ENCODE measurements at regions not wholly inside any gene's neighbourhood (a gene's known extent, or its start where the extent isn't known, plus 50 kb on each side); places are given as distances from the start of the nearest gene placed in this dataset.

DNA sequence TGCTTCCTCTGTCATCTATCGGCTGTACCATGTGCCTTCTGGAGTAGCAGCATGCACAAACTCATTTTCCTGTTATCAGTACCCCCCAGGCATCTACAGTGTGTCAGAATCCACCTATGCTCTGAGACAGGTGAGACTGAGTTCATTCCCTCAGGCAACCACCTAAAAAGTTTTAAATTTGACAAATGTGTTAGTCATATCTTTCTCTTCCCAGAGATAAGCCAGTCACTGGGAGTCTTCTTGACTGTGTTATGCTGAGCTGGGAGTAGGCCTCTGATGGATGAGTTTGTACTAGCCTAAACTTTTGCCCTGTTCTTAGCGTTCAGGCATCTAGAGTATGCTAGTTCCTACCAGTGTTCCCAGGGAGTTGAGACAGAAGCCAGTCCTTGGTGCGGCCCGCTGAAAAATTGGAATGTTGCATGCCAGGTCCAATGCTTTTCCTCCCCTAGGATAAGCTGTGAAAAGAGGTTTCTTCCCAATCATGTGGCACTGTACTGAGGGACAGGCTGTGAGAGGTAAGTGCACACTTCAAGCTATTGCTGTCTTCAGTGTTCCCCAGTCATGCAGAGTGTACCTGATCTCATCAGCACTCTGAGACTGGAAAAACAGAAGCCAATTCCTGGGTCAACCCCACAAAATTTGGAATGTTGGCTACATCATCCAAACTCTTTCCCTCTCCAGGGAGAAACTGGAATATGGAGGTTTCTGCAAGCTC is 1202.3 kb downstream of the NCAM2 start:
- no peak for DNase-seq
- Histone ChIP-seq H3K9me2 (no peaks in the 10 kb centered on the region), H3K9ac (no peak overlapping the region), H3K79me2 (ENCODE audit: insufficient read depth) (no peaks in the 10 kb centered on the region), H3K4me1 (ENCODE audit: control insufficient read depth in 1 of 2, insufficient read depth in 2 of 2, low read depth in 1 of 2, low read length in 1 of 2) (no peaks in the 10 kb centered on the region; a peak in 1 of 4 replicates), H2AFZ (ENCODE audit: low read depth) (no peak overlapping the region), H3F3A (replicated peaks; ENCODE audit: insufficient read depth) (no peaks in the 10 kb centered on the region), H3K27me3 (ENCODE audit: insufficient read depth) (no peaks in the 10 kb centered on the region), H3K27ac (ENCODE audit: low read depth in 2 of 2, low read length in 1 of 2) (no peak overlapping the region), H3K4me2 (no peak overlapping the region), H3K4me3 (ENCODE audit: low read depth in 2 of 2, low read length in 1 of 2) (no peak overlapping the region), H3K36me3 (replicated peaks in 1 of 2; ENCODE audit: control insufficient read depth in 1 of 2, insufficient read depth in 2 of 2, low read length in 1 of 2) (no peaks in the 10 kb centered on the region), H4K20me1 (ENCODE audit: insufficient read depth) (no peaks in the 10 kb centered on the region), H3K9me3 (peaks cover 8% of the 10 kb centered on the region; the same call in 1 of the 2 replicates)
- TF ChIP-seq MEF2A (IDR thresholded peaks at IDR 0.05; ENCODE audit: borderline replicate concordance, low read depth) (no peak), ZBTB33 (IDR thresholded peaks at IDR 0.05; ENCODE audit: borderline replicate concordance, low read depth) (no peak), SMC3 (IDR thresholded peaks at IDR 0.05; ENCODE audit: low read depth, low read length) (no peak), EZH2phosphoT487 (IDR thresholded peaks at IDR 0.05; ENCODE audit: borderline replicate concordance, low read depth) (no peak), FOXJ3 (CRISPR knock-in tag; IDR thresholded peaks at IDR 0.05) (no peak), TEAD4 (IDR thresholded peaks at IDR 0.05; ENCODE audit: borderline replicate concordance, insufficient read depth) (no peak), FOXM1 (IDR thresholded peaks at IDR 0.05; ENCODE audit: low read depth) (no peak), CTCF (IDR thresholded peaks at IDR 0.05) (no peak), MAX (IDR thresholded peaks at IDR 0.05; ENCODE audit: low read depth) (no peak), TAF1 (IDR thresholded peaks at IDR 0.05; ENCODE audit: borderline replicate concordance, low read depth, low read length) (no peak)
- TF ChIP-seq, protein P1, sequence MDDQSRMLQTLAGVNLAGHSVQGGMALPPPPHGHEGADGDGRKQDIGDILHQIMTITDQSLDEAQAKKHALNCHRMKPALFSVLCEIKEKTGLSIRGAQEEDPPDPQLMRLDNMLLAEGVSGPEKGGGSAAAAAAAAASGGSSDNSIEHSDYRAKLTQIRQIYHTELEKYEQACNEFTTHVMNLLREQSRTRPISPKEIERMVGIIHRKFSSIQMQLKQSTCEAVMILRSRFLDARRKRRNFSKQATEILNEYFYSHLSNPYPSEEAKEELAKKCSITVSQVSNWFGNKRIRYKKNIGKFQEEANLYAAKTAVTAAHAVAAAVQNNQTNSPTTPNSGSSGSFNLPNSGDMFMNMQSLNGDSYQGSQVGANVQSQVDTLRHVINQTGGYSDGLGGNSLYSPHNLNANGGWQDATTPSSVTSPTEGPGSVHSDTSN (IDR thresholded peaks at IDR 0.05): no peak
- TF ChIP-seq, protein P2, sequence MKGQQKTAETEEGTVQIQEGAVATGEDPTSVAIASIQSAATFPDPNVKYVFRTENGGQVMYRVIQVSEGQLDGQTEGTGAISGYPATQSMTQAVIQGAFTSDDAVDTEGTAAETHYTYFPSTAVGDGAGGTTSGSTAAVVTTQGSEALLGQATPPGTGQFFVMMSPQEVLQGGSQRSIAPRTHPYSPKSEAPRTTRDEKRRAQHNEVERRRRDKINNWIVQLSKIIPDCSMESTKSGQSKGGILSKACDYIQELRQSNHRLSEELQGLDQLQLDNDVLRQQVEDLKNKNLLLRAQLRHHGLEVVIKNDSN (IDR thresholded peaks at IDR 0.05; ENCODE audit: borderline replicate concordance, low read depth): no peak
- TF ChIP-seq, protein P3, sequence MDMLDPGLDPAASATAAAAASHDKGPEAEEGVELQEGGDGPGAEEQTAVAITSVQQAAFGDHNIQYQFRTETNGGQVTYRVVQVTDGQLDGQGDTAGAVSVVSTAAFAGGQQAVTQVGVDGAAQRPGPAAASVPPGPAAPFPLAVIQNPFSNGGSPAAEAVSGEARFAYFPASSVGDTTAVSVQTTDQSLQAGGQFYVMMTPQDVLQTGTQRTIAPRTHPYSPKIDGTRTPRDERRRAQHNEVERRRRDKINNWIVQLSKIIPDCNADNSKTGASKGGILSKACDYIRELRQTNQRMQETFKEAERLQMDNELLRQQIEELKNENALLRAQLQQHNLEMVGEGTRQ (IDR thresholded peaks at IDR 0.05; ENCODE audit: borderline replicate concordance, low read depth, low read length): no peak
- ChIA-PET POLR2A (no interaction called here), CTCF (no interaction called here)
- WGBS (ENCODE audit: low lambda C conversion rate): 52% methylated on average over 4 of the region's 4 CpGs

All from SK-N-SH (cell line).